Stimulated activated CD8-positive, alpha-beta memory T cell treated with anti-CD3 and anti-CD28 coated beads, Interleukin-4, amount 100 ng/mL, for 48 hours (primary cell): ENCODE measurements at regions not wholly inside any gene's neighbourhood (a gene's known extent, or its start where the extent isn't known, plus 50 kb on each side); places are given as distances from the start of the nearest gene placed in this dataset.

Source experiments
- DNase-seq: peaks from one replicate; pipeline ENCODE4 v3.0.0-alpha.2; 2020

DNA sequence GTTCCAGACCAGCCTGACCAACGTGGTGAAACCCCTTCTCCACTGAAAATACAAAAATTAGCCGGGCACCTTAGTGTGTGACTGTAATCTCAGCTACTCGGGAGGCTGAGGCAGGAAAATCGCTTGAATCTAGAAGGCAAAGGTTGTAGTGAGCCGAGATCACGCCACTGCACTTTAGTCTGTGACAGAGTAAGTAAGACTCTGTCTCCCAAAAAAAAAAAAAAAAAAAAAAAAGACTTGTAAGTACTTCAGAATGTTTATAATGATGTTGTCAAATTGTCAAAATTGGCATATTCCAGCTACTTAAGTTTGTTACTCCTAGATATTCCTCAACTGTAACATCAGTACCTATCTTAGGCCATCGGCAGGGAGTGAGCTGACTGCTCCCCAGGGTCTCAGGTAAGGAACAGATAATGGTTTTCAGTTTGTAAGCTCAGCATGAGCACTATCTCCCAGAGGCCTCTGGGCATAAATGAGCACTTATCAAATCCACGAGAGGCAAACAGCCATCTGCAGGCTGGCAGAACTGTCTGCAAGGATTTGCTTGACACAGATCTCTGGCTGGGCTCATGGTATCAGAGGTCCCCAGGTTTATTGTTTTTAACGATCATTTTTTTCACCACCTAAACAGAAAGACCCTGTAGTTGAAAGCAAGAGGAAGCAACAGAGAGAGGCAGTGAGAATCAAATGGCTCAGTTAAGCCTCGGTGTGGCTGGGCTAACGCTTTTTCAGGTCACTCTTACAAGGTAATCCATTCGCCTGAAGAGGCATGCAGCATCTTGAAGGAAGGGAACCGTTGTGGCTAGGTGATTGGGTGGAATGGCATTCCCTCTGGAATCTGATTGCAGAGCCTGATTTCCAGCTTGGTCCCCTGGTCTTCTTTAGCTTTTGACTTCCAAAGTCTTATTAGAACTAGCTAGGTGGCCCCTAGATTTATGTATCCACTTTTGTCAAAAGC is 115.9 kb downstream of the LY86 start:
- DNase-seq = no peak

DNA sequence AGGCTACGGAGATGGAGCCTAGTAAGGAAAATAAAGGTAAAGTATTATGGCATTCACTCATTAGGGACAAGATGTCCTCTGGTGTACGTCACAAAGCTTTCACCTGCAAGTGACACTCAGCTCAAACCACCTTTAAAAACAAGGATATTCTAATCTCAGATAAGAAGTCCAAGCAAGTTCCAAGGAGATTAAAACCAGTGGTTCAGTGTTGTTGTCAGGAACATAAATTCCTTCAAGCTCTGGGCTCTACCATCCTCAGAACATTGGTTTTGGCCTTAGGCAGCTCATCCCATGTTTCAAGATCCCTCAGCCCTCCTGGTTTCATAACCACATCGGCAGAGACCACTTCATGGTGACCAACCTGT is 116.5 kb downstream of the LY86 start:
- DNase-seq = no peak

DNA sequence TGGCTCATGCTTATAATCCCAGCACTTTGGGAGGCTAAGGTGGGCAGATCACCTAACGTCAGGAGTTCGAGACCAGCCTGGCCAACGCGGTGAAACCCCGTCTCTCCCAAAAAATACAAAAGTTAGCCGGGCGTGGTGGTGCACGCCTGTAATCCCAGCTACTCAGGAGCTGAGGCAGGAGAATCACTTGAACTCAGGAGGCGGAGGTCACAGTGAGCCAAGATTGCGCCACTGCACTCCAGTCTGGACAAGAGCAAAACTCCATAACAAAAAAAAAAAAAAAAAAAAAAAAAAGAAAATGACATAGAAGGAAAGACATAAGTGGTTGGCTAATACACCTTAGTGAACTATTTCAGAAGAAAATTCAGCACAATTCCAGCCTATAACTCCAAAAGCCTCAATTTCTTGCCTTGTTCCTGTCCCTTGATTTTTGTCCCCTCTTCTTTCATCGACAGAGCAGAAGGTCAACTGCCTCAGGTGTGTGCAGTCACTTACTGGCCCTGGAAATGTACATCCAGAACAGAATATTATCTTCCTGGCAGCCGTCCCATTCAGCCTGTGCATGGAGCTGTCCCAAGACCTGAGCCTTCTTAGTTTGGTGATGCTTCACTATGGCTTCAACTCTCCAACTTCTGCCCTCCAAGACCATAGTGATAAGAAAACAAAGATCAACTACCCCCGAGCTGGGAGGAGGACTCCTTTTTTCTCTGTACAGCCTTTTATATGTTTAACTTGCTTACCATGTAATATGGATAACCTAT is 117.6 kb downstream of the LY86 start:
- no peak for DNase-seq

DNA sequence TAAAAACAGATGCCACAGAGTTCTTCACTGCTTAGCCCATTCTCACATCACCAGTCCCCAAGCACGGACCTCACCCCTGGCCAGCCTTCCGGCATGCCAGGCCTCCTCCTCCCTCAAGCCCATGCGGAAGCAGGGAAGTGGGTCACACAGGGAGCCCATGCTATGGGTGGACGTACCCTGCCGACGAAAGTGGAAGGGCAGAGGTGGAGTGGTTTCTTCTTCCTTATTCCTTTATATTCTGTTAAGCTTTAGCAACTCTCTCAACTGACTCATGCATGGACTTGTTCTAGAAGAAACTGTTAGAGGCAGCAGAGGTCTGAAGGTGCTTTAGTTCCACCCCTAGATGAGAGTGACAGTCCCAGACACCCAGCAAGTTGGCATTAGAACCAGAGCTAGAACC is 118.6 kb downstream of the LY86 start:
- DNase-seq = no peak

DNA sequence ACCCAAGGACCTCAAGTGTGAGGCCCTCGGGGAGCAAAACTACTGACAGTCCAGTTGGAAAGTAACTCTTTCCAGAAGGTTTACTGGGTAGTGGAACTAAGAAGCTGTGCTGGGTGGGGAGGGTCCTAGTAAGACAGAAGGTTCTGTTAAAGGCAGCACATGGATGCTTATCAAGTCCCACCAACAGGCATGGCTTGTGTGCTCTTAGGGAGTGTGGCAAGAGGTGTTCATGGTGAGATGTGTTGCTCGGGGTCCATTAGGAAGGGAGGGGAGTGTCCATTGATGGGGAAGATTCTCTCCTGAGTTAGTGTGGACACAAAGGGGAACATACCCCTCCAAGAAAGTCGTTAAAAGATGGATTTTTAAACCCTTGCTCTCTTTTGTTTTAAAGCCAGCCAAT is 120.6 kb downstream of the LY86 start:
- DNase-seq = no peak

DNA sequence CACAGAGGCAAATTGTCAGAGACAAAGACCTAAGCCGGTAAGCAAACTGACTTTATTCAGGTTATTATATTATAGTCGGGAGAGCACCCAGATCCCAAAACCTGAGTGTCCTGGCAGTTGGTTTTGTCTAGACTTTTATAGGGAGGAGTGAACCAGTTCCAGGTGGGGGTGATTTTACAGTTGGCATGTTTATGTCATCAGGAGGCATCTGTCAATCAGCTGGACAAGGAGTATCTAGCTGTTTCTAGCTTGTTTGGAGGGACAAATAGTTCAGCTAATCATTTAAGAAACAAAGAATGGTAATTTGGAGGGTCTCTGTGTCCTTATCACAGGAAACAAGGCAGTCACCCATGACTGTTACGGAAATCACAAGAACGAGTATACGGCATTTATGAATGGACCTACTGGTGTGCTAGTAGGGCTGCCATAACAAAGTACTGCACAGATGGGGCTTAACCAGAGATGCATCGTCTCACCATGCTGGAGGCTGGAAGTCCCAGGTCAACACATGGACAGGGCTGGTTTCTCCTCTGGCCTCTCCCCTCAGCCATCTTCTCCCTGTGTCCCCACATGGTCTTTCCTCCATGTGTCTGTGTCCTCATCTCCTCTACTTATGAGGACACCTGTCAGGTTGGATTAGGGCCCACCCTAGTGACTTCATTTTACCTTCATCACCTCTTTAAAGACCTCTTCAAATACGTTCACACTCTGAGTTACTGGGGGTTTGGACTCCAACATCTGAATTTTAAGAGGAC is 122.7 kb downstream of the LY86 start:
- no peak for DNase-seq

DNA sequence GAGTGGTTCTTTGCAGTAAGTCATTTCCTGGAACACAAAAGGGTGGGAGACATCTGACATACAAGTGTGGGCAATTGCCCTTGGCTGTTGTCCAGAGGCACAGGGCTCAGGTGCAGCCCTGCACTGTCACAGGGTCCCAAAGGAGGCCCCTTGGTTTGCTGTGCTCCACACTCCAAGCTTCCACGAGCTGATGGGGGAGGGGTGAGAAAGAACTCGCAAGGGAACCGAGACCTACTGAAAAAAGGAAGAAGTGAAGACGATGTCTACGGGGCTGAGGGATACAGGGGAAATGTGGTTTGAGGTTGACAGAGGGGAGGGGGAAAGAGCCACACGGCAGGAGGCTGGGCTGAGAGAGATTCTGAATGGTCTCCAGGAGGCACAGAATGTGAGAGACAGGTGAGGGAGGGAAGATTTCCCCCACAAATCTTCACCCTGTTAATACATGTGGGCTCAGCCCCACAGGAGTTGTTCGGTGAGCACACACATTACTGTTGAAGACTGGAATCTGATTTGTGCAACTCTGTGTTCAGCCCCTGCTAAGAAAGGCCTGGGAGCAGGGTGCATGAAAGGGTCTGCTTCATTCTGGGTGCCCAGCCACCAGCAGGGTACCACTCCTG is 123.4 kb downstream of the LY86 start:
- no peak for DNase-seq

DNA sequence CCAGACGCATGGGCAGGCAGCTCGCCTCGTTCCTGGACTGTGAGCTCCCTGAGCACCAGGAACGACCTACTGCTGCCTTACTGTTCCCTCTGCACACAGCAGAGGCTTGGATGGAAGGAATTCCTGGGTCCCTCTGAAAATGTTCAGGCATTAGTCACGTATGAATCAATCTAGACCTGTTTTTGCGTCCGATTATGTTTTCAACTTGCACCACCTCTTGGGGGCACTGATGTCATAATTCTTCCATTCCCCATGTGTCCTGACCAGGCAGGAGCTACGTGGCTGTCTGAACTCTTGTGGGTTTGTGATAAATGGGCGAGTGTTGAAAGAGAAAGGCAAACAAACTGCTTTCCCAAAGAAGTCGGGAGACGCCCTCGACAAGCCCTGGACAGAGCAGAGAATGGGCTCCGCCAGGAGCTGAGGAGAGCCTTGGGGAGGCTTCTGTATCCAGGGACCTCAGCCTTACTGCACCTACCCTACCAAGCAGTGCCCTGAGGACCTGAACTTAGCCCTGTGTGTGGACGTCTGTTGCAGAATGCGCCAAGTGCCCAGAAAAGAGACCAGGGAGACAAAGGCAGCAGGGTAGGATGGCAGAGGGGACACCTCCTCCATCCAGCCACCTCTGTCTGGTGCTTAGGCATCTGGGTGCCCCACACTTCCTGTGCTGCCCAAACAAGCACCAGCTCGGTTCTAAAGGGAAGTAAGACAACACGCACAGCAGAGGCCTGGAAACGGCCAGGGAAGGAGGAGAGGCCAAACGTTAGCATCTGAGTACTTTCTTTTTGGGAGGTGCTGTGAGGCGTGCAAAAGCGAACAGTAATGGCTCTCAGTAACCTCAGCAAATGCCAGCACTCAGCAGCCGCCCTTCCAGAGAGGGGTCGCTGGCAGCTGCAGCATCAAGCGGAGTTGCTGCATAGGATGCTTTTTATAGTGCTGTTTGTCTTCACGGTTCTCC is 124.2 kb downstream of the LY86 start:
- no peak for DNase-seq

DNA sequence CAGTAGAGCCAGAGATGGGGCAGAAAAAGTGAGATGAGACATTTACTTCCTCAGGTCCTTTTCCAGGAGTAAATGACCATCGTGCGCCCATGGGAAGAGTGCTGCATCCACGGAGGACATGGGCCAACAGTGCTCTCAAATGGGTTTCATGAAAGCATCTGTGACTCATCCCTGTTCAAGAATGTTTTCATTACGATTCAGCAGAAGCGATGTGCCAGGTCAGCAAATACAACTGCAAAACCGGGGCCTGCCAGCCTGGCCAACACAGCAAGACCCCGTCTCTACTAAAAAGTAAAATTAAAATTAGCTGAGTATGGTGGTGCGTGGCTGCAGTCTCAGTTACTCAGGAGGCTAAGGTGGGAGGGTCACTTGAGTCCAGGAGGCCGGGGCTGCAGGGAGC is 125.1 kb downstream of the LY86 start:
- DNase-seq = no peak

DNA sequence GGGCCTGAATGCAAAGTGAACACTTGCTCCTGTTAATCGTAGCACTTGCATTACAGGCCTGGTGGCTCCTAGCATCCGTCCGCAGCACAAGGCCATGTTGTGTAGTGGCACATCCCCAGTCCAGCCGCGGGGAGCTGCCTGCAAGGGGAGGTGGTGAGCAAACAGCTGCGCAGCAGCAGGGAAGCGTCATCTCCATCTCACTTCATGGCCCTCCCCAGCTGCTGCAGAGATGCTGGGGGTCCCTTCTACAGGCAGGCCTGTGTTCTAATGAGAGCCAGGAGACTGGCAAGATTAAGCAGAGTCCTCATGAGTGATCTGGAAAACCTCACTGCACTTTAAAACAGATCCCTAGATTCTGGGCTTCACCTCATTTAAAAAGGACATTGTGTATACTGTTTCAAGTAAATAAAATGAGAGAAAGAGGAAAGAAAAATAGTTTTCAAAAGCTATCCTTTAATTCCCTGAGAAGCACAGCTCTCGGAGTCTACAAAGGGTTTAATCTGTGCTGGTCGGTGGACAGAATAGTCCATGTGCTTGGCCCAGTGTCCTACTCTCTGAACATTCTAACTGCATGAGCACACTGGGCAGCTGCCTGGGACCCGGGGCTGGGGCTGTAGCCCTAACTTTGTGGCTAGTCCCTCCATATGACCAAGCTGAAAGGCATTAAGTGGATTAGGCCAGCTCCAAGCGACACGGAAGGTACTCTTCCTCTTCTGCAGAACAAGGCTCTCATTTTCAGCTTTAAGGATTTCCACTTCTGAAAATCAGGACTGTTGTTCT is 125.8 kb downstream of the LY86 start:
- DNase-seq = no peak

DNA sequence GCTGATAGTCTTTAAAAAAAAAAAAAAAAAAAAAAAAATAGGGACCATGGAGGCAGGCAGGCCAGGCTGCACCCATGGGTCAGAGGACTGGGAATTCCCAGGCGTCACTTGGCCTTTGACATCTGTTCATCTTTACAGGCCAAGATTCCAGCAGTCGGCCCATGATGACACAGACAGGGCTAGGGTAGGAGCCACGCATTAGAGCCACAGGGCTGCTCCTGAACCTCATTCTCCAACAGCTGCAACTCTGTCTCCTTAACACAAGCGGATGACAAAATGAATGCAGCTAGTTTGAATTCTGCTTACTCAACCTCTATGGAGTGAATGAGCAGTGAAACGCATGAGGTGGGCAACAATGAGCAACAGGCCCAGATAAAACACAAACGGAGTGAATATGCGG is 126.4 kb downstream of the LY86 start:
- no peak for DNase-seq

DNA sequence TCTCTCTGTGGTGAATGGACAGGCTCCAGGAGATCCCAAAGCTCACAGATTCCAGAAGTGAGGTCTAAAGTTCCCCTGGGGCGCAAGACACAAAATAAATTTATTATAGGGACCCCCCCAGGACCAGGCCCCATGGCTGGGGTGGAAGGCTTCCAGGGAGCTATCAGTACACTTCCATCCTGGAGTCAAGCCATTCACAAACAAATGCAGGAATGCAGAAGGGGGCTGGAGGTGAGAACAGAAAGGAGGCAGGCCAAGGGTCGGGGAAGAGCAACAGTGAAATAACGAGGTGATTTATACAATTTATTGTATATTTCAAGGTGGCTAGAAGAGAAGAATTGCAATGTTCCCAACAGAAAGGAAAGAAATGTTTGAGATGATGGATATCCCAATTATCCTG is 126.9 kb downstream of the LY86 start:
- DNase-seq = no peak

DNA sequence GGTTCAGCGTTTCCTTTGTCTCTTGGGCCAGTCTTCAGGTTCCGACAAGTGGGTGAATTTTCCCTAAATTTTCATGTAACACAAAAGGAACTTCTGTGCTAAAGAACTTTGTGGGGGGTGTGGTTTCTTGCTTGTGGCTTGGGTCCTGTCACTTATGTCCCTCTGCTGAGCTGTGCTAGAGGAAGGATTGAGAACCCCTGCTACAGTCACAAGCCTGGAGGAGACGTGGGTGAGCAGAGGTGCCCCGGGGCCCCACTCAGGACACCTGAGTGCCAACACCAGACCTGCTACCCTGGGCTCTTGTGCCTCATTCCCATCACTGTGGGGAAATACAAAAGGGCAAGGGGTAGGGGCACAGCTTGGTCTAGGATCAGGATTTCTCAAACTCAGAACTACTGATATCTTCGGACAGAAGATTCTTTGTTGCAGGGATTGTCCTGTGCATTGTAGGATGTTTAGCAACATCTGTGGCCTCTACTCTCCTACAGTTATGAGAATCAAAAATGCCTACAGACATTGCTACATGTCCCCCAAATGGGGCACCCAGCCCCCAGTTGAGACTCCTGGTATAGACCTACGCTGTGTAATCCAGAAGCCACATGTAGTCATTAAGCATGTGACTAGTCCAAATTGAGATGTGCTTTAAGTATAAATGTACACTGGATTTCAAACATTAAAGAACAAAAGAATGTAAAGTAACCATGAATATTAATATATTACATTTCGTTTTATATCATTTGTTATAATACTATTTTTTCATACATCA is 128.7 kb downstream of the LY86 start:
- DNase-seq = no peak

DNA sequence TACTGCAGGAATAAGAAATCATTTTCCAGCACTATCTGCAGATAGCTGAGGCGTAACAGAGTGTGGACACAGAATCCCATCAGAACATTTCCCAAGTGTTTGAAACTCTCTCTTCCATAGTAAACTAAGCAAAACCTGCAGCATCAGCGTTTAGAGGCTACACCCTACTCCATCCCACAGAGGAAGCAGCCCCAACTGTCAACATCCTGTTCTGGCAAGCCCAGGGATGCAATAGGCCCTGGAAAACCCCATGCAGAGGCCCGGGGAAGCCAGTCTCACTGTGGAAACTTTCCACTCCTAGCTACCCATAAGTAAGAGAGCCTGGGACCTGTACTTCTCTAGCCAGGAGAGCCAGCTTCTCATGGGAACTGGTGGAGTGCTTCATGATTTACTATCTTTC is 129.4 kb downstream of the LY86 start:
- DNase-seq = no peak

DNA sequence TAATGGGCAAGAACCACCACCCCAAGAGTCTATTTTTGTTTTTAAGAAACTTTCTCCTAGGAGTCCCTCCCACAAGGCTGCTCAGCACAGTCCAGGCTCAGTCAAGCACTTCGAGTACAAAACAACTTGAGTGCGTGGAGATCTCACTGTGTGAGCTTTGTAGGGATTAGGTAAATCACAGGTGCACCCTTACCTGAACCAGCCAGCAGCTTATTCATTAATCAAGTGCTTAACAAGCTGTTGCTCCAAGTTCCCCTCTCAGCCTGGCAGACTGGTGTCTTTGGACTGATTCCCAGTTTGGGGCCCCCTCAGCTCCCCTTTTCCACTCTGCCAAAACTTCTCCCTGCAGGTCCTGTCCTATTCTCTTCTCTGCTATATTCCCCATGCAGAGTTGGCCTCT is 133.1 kb downstream of the LY86 start:
- DNase-seq = no peak

DNA sequence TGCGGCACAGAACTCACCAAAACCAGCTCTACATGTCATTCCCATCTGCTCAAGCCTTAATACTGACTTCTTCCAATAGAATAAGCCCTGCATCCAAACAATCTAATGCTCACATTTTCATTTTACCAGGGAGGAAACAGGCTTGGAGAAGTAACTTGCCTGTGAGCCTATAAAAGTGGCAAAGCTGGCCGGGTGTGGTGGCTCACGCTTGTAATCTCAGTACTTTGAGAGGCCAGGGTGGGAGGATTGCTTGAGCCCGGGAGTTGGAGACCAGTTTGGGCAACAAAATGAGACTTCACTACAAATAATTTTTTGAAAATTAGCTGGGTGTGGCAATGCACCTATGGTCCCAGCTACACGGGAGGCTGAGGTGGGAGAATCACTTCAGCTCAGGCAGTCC is 133.7 kb downstream of the LY86 start:
- DNase-seq = no peak

DNA sequence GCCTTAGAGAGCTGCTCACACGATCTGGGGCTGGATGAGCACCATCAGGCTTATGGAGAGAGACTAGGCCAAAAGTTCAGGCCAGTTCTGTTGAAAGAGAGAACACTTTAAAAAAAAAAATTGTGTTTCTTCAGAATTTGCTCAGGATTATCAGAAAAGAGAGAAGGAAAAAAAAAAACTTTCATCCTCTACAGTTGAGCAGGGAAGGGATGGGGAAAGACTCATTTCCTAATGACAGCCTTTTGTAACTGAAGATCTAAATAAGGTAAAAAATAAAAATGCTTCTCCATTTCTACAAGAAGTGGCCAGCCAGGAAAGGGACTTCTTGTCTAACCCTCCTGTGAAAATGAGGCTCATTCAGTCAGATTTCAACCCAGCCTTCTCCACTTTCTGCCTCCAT is 134.8 kb downstream of the LY86 start:
- DNase-seq = no peak

DNA sequence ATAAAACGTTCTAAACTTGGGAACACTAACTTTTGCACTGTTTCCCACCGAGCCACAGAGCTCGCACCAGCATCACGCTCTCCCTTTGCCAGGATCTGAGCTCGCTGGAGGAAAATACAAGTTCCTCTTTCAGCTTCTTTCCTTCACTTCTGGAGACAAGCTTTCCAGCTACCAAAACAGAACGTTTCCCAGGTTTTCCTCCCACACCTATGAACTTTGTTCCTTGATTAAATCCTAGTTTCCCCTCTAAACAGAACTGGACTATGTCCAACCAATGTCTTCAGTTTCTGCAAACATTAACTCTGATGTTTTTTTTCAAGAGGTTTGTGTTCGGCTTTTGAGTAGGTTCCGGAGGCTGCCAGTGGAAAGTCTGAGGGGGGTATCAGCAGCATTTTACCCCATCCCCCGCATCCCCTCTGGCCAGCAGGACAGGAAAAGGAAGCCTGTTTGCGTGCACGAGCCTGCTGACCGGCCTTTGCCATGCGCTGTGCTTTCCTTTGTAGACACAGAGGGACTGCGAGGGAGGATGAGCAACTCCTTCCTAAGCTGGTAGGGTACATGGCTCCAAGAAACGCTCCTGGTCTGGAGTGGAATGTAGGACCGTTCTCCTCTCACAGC is 135.5 kb downstream of the LY86 start:
- DNase-seq = no peak

DNA sequence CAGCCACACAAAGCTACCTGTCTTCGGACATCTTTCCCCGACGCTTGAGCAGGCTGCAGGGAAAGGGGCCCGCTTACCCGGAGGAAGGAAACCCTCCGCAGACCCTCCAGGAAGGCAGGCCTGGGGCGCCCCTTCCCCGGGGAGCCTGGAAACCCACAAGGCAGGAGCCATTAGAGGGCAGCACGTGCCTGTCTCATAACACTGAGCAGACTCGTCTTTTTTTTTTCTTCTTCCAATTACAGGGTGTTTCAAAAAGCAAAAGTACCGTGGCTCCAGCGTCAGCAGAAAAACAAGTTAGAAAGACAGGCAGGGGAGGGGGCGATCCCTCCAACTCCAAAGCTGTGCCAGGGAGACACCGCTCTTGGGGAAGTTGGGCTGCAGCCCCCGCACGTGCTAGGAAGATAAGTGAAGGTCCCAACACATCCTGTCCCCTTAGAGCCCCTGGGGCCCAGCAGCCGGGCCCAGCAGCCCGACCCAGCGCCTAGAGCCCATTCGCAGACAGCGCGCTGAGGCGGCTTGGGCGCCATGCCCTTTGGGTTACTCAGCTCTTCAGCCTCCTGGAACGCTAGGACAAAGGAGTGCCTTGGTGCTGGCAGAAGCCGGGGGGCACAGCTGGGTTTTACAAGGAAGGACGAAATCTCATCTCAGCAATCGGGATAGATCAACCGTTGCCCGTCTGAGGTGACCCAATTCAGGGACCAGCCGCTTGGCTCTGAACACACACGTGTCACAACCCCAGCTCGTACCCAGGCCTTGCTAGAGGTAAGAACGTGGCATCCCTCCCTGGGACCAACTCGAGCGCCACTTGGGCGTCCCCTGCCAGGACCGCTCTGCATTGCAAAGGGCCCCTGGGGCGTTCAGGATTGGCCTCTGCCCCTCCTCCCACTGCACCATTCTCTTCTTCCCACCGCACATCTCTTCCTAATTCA is 136.3 kb downstream of the LY86 start:
- DNase-seq = peak; percentile 62
